ENCODE measurements at regions not wholly inside any gene's neighbourhood (a gene's known extent, or its start where the extent isn't known, plus 50 kb on each side); places are given as distances from the start of the nearest gene placed in this dataset.

DNA sequence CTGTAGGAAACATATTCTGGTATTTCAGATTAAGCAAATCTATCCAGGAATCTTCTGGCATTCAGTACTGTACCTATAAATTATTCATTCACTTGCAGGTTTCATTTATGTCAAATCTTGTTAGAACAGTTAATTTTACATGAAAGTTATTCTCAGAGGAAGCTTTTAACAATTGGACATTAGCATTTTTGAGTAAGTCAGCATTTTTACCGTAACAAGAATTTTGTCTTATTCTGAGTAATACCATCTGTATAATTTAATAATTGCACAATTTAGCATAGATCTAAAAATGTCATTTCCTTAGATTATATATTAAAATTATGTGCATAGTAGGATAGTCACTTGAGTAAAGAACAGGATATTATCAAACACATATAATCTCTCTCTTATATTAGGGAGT lies 764.8 kb upstream of the LRFN5 start:
- TF ChIP-seq CTCF (IDR thresholded peaks at IDR 0.05): no peak
- no peak for TF ChIP-seq POLR2A (IDR thresholded peaks at IDR 0.05)
